CD4-positive, alpha-beta T cell (primary cell): ENCODE measurements at regions not wholly inside any gene's neighbourhood (a gene's known extent, or its start where the extent isn't known, plus 50 kb on each side); places are given as distances from the start of the nearest gene placed in this dataset.

Source experiments
- ATAC-seq: fragments of 200-7000 bp; cut with Tn5 transposase; one replicate; pipeline ENCODE4 v1.10.0; 2022; ENCODE audit warnings: mild to moderate bottlenecking; ENCODE audit not compliant: poor library complexity
- CTCF ChIA-PET: fragments of 350-600 bp; sonication (Branson Sonifier 250); formaldehyde crosslinking; loops from one replicate; lab custom pipeline; 2021; ENCODE audit warnings: antibody characterized with exemption, inconsistent platforms; lab: Charles Lee
- POLR2A ChIA-PET: fragments of 350-600 bp; sonication (Branson Sonifier 250); formaldehyde crosslinking; loops from one replicate; lab custom pipeline; 2021; ENCODE audit warnings: antibody characterized with exemption, inconsistent platforms; lab: Charles Lee
- DNase-seq, 14 experiments: peaks; one replicate each; pipeline ENCODE4 v3.0.0-alpha.2; 2013 to 2020; ENCODE audit warnings: mixed read lengths in 2 of 14
- H3K27ac ChIP-seq, 2 donors: one replicate each; pipeline versions ENCODE4 v1.5.1 to v1.7.0; 2013; ENCODE audit warnings: low read length in 2 of 2, low read depth in 1 of 2, mild to moderate bottlenecking in 1 of 2
- H3K27me3 ChIP-seq, 2 experiments: 1 replicate in 1 of 2; 2 replicates in 1 of 2; pipeline versions ENCODE4 v1.6.1 to v1.7.0; 2013; ENCODE audit warnings: low read length in 2 of 2, control low read depth in 1 of 2, mild to moderate bottlenecking in 1 of 2, moderate library complexity in 1 of 2; ENCODE audit not compliant: insufficient read depth in 2 of 2, control insufficient read depth in 1 of 2
- H3K36me3 ChIP-seq: one replicate; pipeline ENCODE4 v1.6.1; 2013; ENCODE audit warnings: low read length, control low read depth; ENCODE audit not compliant: insufficient read depth
- H3K4me1 ChIP-seq: one replicate; pipeline ENCODE4 v1.6.1; 2013; ENCODE audit warnings: low read length, control low read depth; ENCODE audit not compliant: insufficient read depth
- H3K4me3 ChIP-seq: one replicate; pipeline ENCODE4 v1.5.1; 2013; ENCODE audit warnings: mild to moderate bottlenecking, low read length, moderate library complexity
- H3K9me3 ChIP-seq, 2 experiments: 1 replicate in 1 of 2; 2 replicates in 1 of 2; pipeline versions ENCODE4 v1.6.1 to v1.7.0; 2013; ENCODE audit warnings: low read length in 2 of 2, mild to moderate bottlenecking in 2 of 2, control low read depth in 1 of 2, moderate library complexity in 1 of 2; ENCODE audit not compliant: control insufficient read depth in 1 of 2, insufficient read depth in 1 of 2
- H3K27ac Mint-ChIP-seq: one replicate; pipeline ENCODE4 v1.8.0; 2020; ENCODE audit warnings: mixed read lengths
- H3K27me3 Mint-ChIP-seq: one replicate; pipeline ENCODE4 v1.8.0; 2021; ENCODE audit warnings: mixed read lengths
- H3K36me3 Mint-ChIP-seq: one replicate; pipeline ENCODE4 v1.8.0; 2021; ENCODE audit warnings: low read depth, mixed read lengths
- H3K4me1 Mint-ChIP-seq: one replicate; pipeline ENCODE4 v1.8.0; 2021; ENCODE audit warnings: low read depth, mixed read lengths
- H3K4me3 Mint-ChIP-seq: one replicate; pipeline ENCODE4 v1.8.0; 2020; ENCODE audit warnings: mild to moderate bottlenecking, mixed read lengths
- H3K9me3 Mint-ChIP-seq: one replicate; pipeline ENCODE4 v1.8.0; 2020; ENCODE audit warnings: mixed read lengths
- CTCF ChIP-seq: fragments of 200-600 bp; IDR thresholded peaks from one replicate; pipeline ENCODE4 v1.8.0; 2022; ENCODE audit warnings: antibody characterized with exemption, mild to moderate bottlenecking
- intact Hi-C, 2 experiments: fragments of 100-400 bp; cut with DNase I in 1 of 2; cut with micrococcal nuclease in 1 of 2; formaldehyde crosslinking; loops; one replicate each; pipeline versions ENCODE4 v1.15.1 to v1.9.0; 2023 to 2025; cut with DNase I, micrococcal nuclease

GRCh38 chr18:76725445-76725844 lies 96.9 kb upstream of the ZNF236 start:
- DNase-seq (no peak), ATAC-seq (no peak)
- CTCF ChIA-PET: interaction anchor here (2.3 kb wide), 1 partner anchor 15 kb away, joined by 5 read pairs; no protein-coding TSS in a partner anchor
- Mint-ChIP-seq H3K27ac (no peak overlapping the region), H3K27me3 (no peaks in the 10 kb centered on the region), H3K4me1 (peaks cover 39% of the 10 kb centered on the region), H3K9me3 (peaks cover 3% of the 10 kb centered on the region), H3K36me3 (no peaks in the 10 kb centered on the region), H3K4me3 (no peak overlapping the region)
- no peak overlapping the region for H3K4me3 ChIP-seq
- intact Hi-C loops: no loop called here
- no peaks in the 10 kb centered on the region for H3K27me3 ChIP-seq
- peaks cover 48% of the 10 kb centered on the region for H3K4me1 ChIP-seq
- POLR2A ChIA-PET: interaction anchor here (1.5 kb wide), 1 partner anchor 22 kb away, joined by 3 read pairs; no protein-coding TSS in a partner anchor
- H3K27ac ChIP-seq: no peak overlapping the region
- H3K36me3 ChIP-seq: no peaks in the 10 kb centered on the region
- no peak for TF ChIP-seq CTCF
- H3K9me3 ChIP-seq: peaks cover 0 to 6% of the 10 kb centered on the region in 2 experiments

GRCh38 chr18:76722224-76723061 lies 99.9 kb upstream of the ZNF236 start:
- H3K4me3 Mint-ChIP-seq: peak overlapping the region; percentile 76
- Histone ChIP-seq H3K27ac (no peak overlapping the region), H3K4me1 (peaks cover 60% of the 10 kb centered on the region), H3K36me3 (no peaks in the 10 kb centered on the region), H3K27me3 (no peaks in the 10 kb centered on the region), H3K9me3 (peaks cover 0 to 4% of the 10 kb centered on the region in 2 experiments), H3K4me3 (no peak overlapping the region)
- ATAC-seq (no peak), DNase-seq (peak in 1 of 14 experiments; percentile 10)
- intact Hi-C loops: loop anchor here in 1 of 2 experiments (5.0 kb wide), 1 partner anchor 80 kb away; no protein-coding TSS in a partner anchor
- no peaks in the 10 kb centered on the region for H3K9me3 Mint-ChIP-seq
- H3K36me3 Mint-ChIP-seq: no peaks in the 10 kb centered on the region
- no peak for TF ChIP-seq CTCF
- peaks cover 57% of the 10 kb centered on the region for H3K4me1 Mint-ChIP-seq
- H3K27ac Mint-ChIP-seq: peak overlapping the region; percentile 76
- no peaks in the 10 kb centered on the region for H3K27me3 Mint-ChIP-seq
- ChIA-PET CTCF (interaction anchor here (1.7 to 1.8 kb wide), 2 partner anchors 13 to 324 kb away, joined by 3 to 6 read pairs; no protein-coding TSS in a partner anchor), POLR2A (interaction anchor here (1.0 to 1.6 kb wide), 5 partner anchors 12 to 268 kb away, joined by 3 to 14 read pairs (median 6); no protein-coding TSS in a partner anchor)

DNA sequence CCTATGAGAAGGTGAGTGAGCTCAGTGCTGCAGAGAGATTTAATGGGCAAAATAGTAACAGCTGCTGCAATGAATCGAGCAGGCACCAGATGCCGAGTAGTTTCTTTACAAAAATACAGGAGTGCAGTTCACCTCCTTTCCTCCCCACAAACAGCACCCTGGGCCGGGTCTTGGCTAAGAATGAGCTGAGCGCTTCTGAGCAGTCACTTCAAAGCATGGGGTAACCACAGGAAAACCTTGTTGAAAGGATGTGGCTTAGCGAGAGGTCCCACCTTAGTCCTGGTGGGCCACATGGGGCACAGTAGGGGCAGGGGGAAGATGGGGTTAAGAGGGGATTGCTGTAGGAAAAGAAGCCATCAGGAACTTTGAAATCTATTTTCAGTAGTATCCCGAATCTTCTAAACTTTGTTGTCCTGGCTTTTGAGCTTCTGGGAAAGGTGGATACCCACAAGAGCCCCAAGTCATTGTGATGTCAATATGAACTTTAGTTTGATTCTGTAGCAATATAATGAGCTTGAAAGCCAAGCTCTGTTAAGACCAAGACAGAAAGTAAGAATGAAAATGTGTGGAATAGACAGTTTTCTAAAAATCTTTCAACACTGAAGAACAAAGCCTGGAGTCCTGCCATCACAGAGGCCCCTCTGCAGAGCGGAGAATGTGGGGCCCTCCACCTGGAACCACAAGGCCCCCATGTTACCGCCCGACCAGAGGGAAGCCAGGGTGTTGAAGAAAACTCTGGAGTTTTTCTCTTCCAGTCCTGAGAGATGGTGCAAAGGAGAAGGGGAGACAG lies 101.0 kb upstream of the ZNF236 start:
- Mint-ChIP-seq H3K27me3 (no peaks in the 10 kb centered on the region), H3K9me3 (no peaks in the 10 kb centered on the region), H3K27ac (peak overlapping the region; percentile 76), H3K4me3 (peak overlapping the region; percentile 76), H3K36me3 (no peaks in the 10 kb centered on the region), H3K4me1 (peaks cover 57% of the 10 kb centered on the region)
- peak overlapping the region; percentile 29 for H3K4me3 ChIP-seq
- H3K36me3 ChIP-seq: no peaks in the 10 kb centered on the region
- CTCF ChIA-PET: interaction anchor here (1.7 to 1.8 kb wide), 2 partner anchors 12 to 323 kb away, joined by 3 to 6 read pairs; no protein-coding TSS in a partner anchor
- H3K9me3 ChIP-seq: peaks cover 0 to 4% of the 10 kb centered on the region in 2 experiments
- no peaks in the 10 kb centered on the region for H3K27me3 ChIP-seq
- intact Hi-C loops: loop anchor here in 1 of 2 experiments (5.0 kb wide), 1 partner anchor 81 kb away; no protein-coding TSS in a partner anchor
- ATAC-seq: peak; percentile 92
- POLR2A ChIA-PET: interaction anchor here (0.6 to 1.6 kb wide), 13 partner anchors 9 to 411 kb away, joined by 3 to 14 read pairs (median 4); partner anchors contain the start of genes MBP and ZNF236
- H3K4me1 ChIP-seq: peaks cover 60% of the 10 kb centered on the region
- DNase-seq: peak; percentile 27 to 90 (median 58)
- TF ChIP-seq CTCF: no peak
- no peak overlapping the region for H3K27ac ChIP-seq
